C4-2B (cell line): ENCODE measurements at regions not wholly inside any gene's neighbourhood (a gene's known extent, or its start where the extent isn't known, plus 50 kb on each side); places are given as distances from the start of the nearest gene placed in this dataset.

Experiments used
- ZFX ChIP-seq: fragments of 450-650 bp; IDR thresholded peaks from 2 replicates; pipeline ENCODE4 v1.6.1; 2017
- TF ChIP-seq, protein P1 (sequence below): fragments of 450-650 bp; conservative IDR thresholded peaks from 2 replicates; pipeline ENCODE4 v1.5.1; 2017; ENCODE audit warnings: mild to moderate bottlenecking

DNA sequence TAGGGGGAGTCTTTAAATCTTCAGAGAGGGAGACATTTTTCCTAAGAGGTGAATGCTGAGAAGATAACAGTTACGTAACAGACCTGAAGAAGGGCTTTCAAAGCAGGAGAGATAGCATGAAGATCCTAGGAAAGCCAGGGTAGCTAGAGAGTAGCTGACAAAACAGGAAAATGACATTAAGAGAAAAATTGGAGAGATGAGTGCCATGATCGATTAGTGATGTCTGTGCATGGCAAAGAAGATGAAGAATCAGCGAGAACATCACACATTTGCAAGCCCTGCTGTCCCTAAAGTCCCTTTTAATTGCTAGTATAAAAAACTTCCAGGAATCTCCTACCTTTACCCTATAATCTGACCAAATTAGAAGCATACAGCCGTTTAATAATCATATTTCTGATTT lies 116.9 kb upstream of the PAX6 start:
- TF ChIP-seq, protein P1, sequence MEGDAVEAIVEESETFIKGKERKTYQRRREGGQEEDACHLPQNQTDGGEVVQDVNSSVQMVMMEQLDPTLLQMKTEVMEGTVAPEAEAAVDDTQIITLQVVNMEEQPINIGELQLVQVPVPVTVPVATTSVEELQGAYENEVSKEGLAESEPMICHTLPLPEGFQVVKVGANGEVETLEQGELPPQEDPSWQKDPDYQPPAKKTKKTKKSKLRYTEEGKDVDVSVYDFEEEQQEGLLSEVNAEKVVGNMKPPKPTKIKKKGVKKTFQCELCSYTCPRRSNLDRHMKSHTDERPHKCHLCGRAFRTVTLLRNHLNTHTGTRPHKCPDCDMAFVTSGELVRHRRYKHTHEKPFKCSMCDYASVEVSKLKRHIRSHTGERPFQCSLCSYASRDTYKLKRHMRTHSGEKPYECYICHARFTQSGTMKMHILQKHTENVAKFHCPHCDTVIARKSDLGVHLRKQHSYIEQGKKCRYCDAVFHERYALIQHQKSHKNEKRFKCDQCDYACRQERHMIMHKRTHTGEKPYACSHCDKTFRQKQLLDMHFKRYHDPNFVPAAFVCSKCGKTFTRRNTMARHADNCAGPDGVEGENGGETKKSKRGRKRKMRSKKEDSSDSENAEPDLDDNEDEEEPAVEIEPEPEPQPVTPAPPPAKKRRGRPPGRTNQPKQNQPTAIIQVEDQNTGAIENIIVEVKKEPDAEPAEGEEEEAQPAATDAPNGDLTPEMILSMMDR: no peak
- TF ChIP-seq ZFX: no peak
